CD14-positive monocyte (primary cell): ENCODE measurements at regions not wholly inside any gene's neighbourhood (a gene's known extent, or its start where the extent isn't known, plus 50 kb on each side); places are given as distances from the start of the nearest gene placed in this dataset.

Experiments used
- DNase-seq, 3 donors: peaks; one replicate each; pipeline ENCODE4 v3.0.0-alpha.2; 2011 to 2022
- H2AFZ ChIP-seq: 2 replicates; pipeline ENCODE4 v1.6.0; 2012; ENCODE audit warnings: mild to moderate bottlenecking, low read depth, low read length, inconsistent platforms; ENCODE audit not compliant: insufficient read depth, poor library complexity, severe bottlenecking
- H3K27ac ChIP-seq, 2 donors: 1 replicate in 1 of 2; 2 replicates in 1 of 2; pipeline ENCODE4 v1.5.1; 2012 to 2013; ENCODE audit warnings: low read length in 2 of 2, control low read depth in 1 of 2, inconsistent platforms in 1 of 2, low read depth in 1 of 2, mild to moderate bottlenecking in 1 of 2
- H3K27me3 ChIP-seq, 2 donors: one replicate each; pipeline versions ENCODE4 v1.6.0 to v1.6.1; 2011 to 2013; ENCODE audit warnings: low read length in 2 of 2; ENCODE audit not compliant: control insufficient read depth in 2 of 2, insufficient read depth in 2 of 2
- H3K36me3 ChIP-seq, 2 donors: replicated peaks in 1 of 2; 1 replicate in 1 of 2; 2 replicates in 1 of 2; pipeline versions ENCODE4 v1.5.1 to v1.6.1; 2012 to 2013; ENCODE audit warnings: low read length in 2 of 2, control low read depth in 1 of 2, inconsistent platforms in 1 of 2, mild to moderate bottlenecking in 1 of 2; ENCODE audit not compliant: insufficient read depth in 2 of 2, control insufficient read depth in 1 of 2
- H3K4me1 ChIP-seq, 2 donors: 1 replicate in 1 of 2; 2 replicates in 1 of 2; pipeline versions ENCODE4 v1.5.1 to v1.6.1; 2012 to 2013; ENCODE audit warnings: low read length in 2 of 2, control low read depth in 1 of 2, inconsistent platforms in 1 of 2, mild to moderate bottlenecking in 1 of 2, moderate library complexity in 1 of 2; ENCODE audit not compliant: insufficient read depth in 2 of 2, control insufficient read depth in 1 of 2
- H3K4me2 ChIP-seq: replicated peaks from 2 replicates; pipeline ENCODE3; 2012; ENCODE audit warnings: low read length, moderate library complexity, mild to moderate bottlenecking; ENCODE audit not compliant: poor library complexity, severe bottlenecking; ENCODE audit errors: extremely low read depth
- H3K4me3 ChIP-seq, 3 experiments: fragments of 200-600 bp in 1 of 3; sonication (generic) in 1 of 3; replicated peaks in 1 of 3; 1 replicate in 2 of 3; 2 replicates in 1 of 3; pipeline ENCODE4 v1.5.1; 2011 to 2013; ENCODE audit warnings: low read length in 3 of 3, mild to moderate bottlenecking in 3 of 3, control low read depth in 2 of 3, low read depth in 2 of 3, inconsistent platforms in 1 of 3, moderate library complexity in 1 of 3
- H3K79me2 ChIP-seq: 2 replicates; pipeline ENCODE4 v1.6.0; 2012; ENCODE audit warnings: mild to moderate bottlenecking, control low read depth, inconsistent platforms, low read length, moderate library complexity; ENCODE audit not compliant: insufficient read depth
- H3K9ac ChIP-seq: 2 replicates; pipeline ENCODE4 v1.6.0; 2017; ENCODE audit warnings: low read length, mild to moderate bottlenecking; ENCODE audit not compliant: insufficient read depth, poor library complexity, severe bottlenecking
- H3K9me3 ChIP-seq, 2 donors: replicated peaks in 1 of 2; 1 replicate in 1 of 2; 2 replicates in 1 of 2; pipeline versions ENCODE4 v1.5.1 to v1.6.1; 2012 to 2013; ENCODE audit warnings: low read length in 2 of 2, control low read depth in 1 of 2; ENCODE audit not compliant: control insufficient read depth in 1 of 2, insufficient read depth in 1 of 2
- H4K20me1 ChIP-seq: 2 replicates; pipeline ENCODE4 v1.6.0; 2012; ENCODE audit warnings: mild to moderate bottlenecking, low read length, control low read depth, moderate library complexity; ENCODE audit not compliant: insufficient read depth
- H3K27ac Mint-ChIP-seq, 7 donors: one replicate each; pipeline ENCODE4 v1.8.0; 2020; ENCODE audit warnings: mild to moderate bottlenecking in 7 of 7, mixed read lengths in 7 of 7, moderate library complexity in 6 of 7, inconsistent platforms in 2 of 7
- H3K27me3 Mint-ChIP-seq, 3 donors: one replicate each; pipeline ENCODE4 v1.8.0; 2021 to 2022; ENCODE audit warnings: low read depth in 3 of 3, mild to moderate bottlenecking in 3 of 3, mixed read lengths in 3 of 3, moderate library complexity in 3 of 3, inconsistent platforms in 1 of 3
- H3K36me3 Mint-ChIP-seq, 2 donors: one replicate each; pipeline ENCODE4 v1.8.0; 2020; ENCODE audit warnings: mixed read lengths in 2 of 2, inconsistent platforms in 1 of 2, mild to moderate bottlenecking in 1 of 2
- H3K4me1 Mint-ChIP-seq: one replicate; pipeline ENCODE4 v1.8.0; 2020; ENCODE audit warnings: mild to moderate bottlenecking, mixed read lengths
- H3K4me3 Mint-ChIP-seq, 2 donors: one replicate each; pipeline ENCODE4 v1.8.0; 2020; ENCODE audit warnings: mild to moderate bottlenecking in 2 of 2, mixed read lengths in 2 of 2, moderate library complexity in 1 of 2
- H3K9me3 Mint-ChIP-seq, 7 donors: one replicate each; pipeline ENCODE4 v1.8.0; 2020 to 2022; ENCODE audit warnings: mixed read lengths in 7 of 7, mild to moderate bottlenecking in 6 of 7, moderate library complexity in 6 of 7, inconsistent platforms in 2 of 7
- CTCF ChIP-seq: fragments of 200-600 bp; IDR thresholded peaks from one replicate; pipeline ENCODE4 v1.8.0; 2022; ENCODE audit warnings: antibody characterized with exemption, mild to moderate bottlenecking
- WGBS: methylation state at CpG from one replicate; pipeline ENCODE4 v1.1.5; 2013; ENCODE audit warnings: missing lambda C conversion rate; ENCODE audit not compliant: insufficient coverage; 5-methylcytosine and 5-hydroxymethylcytosine counted together
- intact Hi-C, 2 donors: fragments of 100-400 bp; cut with micrococcal nuclease; formaldehyde crosslinking; loops; one replicate each; pipeline versions ENCODE4 v1.15.0 to v1.15.1; 2023

- intact Hi-C loops = no loop called here
- no peaks in the 10 kb centered on the region for H3K4me1 ChIP-seq
- H3K9me3 ChIP-seq = peaks cover 2 to 6% of the 10 kb centered on the region in 2 donors
- H2AFZ ChIP-seq = no peak overlapping the region
- no peak overlapping the region for H3K27ac Mint-ChIP-seq
- no peak overlapping the region for H3K9ac ChIP-seq
- H3K36me3 ChIP-seq = no peaks in the 10 kb centered on the region
- no peaks in the 10 kb centered on the region for H3K36me3 Mint-ChIP-seq
- H3K27me3 Mint-ChIP-seq = no peaks in the 10 kb centered on the region
- H3K9me3 Mint-ChIP-seq = peaks cover 0 to 8% (median 5%) of the 10 kb centered on the region in 7 donors
- no peaks in the 10 kb centered on the region for H3K4me1 Mint-ChIP-seq
- no peaks in the 10 kb centered on the region for H3K27me3 ChIP-seq
- WGBS = no CpG with 5 or more reads among the region's 2 CpGs
- no peak overlapping the region for H3K4me2 ChIP-seq
- TF ChIP-seq CTCF = no peak
- no peak overlapping the region for H3K4me3 Mint-ChIP-seq
- no peaks in the 10 kb centered on the region for H4K20me1 ChIP-seq
- no peak for DNase-seq
- H3K79me2 ChIP-seq = no peaks in the 10 kb centered on the region
- no peak overlapping the region for H3K4me3 ChIP-seq
- H3K27ac ChIP-seq = no peak overlapping the region
Observed at GRCh38 chr2:226508683-226509082, 290.9 kb downstream of the IRS1 start.

- Histone ChIP-seq H3K4me3 (no peak overlapping the region), H3K36me3 (no peaks in the 10 kb centered on the region), H3K4me2 (no peak overlapping the region), H3K79me2 (no peaks in the 10 kb centered on the region), H3K27ac (no peak overlapping the region), H3K4me1 (no peaks in the 10 kb centered on the region), H3K9ac (no peak overlapping the region), H2AFZ (no peak overlapping the region), H3K27me3 (no peaks in the 10 kb centered on the region), H4K20me1 (no peaks in the 10 kb centered on the region), H3K9me3 (peaks cover 6 to 9% of the 10 kb centered on the region in 2 donors)
- H3K36me3 Mint-ChIP-seq = no peaks in the 10 kb centered on the region
- H3K27me3 Mint-ChIP-seq = peaks cover 0 to 4% (median 0%) of the 10 kb centered on the region in 3 donors
- no peak for TF ChIP-seq CTCF
- 100% methylated on average over 1 of the region's 3 CpGs for WGBS
- H3K9me3 Mint-ChIP-seq = peaks cover 0 to 13% (median 5%) of the 10 kb centered on the region in 7 donors
- no peaks in the 10 kb centered on the region for H3K4me1 Mint-ChIP-seq
- H3K4me3 Mint-ChIP-seq = no peak overlapping the region
- intact Hi-C loops = no loop called here
- H3K27ac Mint-ChIP-seq = no peak overlapping the region
- no peak for DNase-seq
Observed at GRCh38 chr2:226508005-226508404, 291.6 kb downstream of the IRS1 start.
